ENCODE measurements at regions not wholly inside any gene's neighbourhood (a gene's known extent, or its start where the extent isn't known, plus 50 kb on each side); places are given as distances from the start of the nearest gene placed in this dataset.

DNA sequence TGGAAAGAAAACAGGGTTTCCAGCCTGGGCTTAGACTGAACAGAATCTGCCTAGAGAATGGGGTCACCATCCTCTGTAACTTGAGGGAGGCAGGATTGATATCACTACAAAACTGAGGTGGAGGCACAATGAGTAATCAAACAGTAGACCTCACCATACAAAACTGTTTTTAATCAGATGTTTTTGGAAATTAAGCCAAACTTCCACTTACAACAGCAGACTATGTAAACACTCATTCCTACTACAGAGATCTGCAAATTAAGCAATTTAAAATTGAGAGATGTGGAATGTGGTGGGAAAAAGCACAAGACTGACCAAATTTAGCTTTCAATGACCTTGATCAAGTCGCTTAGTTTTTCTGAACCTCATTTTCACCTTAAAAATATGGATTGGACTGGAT lies 104.3 kb upstream of the SLC38A4 start:
- 82% methylated on average over 1 of the region's 1 CpG for WGBS
- Histone ChIP-seq H3K4me3 (ENCODE audit: low read length) (no peak overlapping the region), H3K4me1 (ENCODE audit: control insufficient read depth, insufficient read depth, low read length) (no peaks in the 10 kb centered on the region), H3K9me3 (ENCODE audit: control insufficient read depth, low read length) (no peaks in the 10 kb centered on the region), H3K27me3 (ENCODE audit: control insufficient read depth, insufficient read depth) (no peaks in the 10 kb centered on the region), H3K27ac (ENCODE audit: low read length) (no peak overlapping the region)
- intact Hi-C loops (cut with DNase I): loop anchor here in 2 of 4 donors (5.0 to 10.0 kb wide), 3 partner anchors 253 to 805 kb away; no protein-coding TSS in a partner anchor
- DNase-seq: no peak
- ATAC-seq: no peak

DNA sequence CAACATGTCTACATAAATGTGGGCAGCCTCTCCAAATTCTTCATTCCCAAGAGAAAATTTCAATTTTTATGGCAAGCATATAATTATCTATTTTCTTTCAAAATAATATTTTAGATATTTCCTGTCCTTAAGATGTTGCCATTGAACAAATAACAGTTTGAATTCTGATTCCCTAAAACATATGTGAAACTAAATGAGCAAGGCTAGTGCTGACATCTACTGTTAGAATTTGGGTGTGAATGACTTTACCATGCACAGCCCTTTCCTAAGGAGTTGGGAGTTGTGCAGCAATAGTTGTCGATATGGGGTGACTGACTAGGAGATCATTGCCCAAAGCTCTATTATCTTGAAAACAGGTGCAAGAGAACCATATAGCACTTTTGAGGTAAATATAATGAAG lies 108.2 kb upstream of the SLC38A4 start:
- DNase-seq: no peak
- peak; percentile 52 to 55 for ATAC-seq
- Histone ChIP-seq H3K9me3 (ENCODE audit: control insufficient read depth, low read length) (no peaks in the 10 kb centered on the region), H3K4me3 (ENCODE audit: low read length) (no peak overlapping the region), H3K27ac (ENCODE audit: low read length) (no peak overlapping the region), H3K27me3 (ENCODE audit: control insufficient read depth, insufficient read depth) (no peaks in the 10 kb centered on the region), H3K4me1 (ENCODE audit: control insufficient read depth, insufficient read depth, low read length) (no peaks in the 10 kb centered on the region)
- WGBS: 32% methylated on average over 1 of the region's 1 CpG
- intact Hi-C loops (cut with DNase I): loop anchor here in 2 of 4 donors (5.0 to 10.0 kb wide), 3 partner anchors 257 to 809 kb away; no protein-coding TSS in a partner anchor

DNA sequence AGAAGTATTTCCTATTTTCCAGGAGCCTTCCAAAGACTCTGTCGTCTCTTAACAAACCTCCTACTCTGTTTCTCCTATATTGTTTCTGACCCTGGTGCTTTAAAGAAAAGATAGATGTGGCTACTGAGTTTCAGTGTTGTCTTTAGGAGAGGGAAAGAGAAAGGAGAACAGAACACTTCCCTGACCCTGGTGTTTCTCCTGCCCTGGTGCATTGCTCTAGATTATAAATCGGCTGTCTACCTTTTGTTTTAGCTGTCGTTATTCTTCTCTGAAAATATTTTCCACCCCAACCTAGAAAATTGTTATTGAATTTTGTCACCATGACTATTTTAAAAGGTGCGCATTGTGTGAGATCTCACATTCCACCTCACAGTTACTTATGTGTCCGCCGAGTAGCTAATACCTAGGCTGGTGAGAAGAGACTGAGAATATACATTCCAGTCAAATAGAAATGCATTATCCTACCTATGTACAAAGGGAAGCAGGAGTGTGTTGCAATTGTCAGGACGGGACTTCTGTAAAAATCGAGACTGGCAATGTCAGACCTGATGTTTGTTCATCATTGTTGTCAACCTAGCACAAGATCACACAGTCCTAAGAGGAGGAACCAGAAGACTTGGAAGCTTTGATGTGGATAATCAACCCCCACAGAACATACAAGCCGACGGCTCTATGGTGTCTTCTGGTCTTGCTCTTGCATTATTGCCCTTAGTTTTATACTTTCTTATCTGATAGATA lies 108.7 kb upstream of the SLC38A4 start:
- WGBS: 83% methylated on average over 10 of the region's 10 CpGs
- H3K27ac ChIP-seq (ENCODE audit: low read length): no peak overlapping the region
- DNase-seq (no peak), ATAC-seq (no peak)
- H3K4me3 ChIP-seq (ENCODE audit: low read length): no peak overlapping the region
- H3K27me3 ChIP-seq (ENCODE audit: control insufficient read depth, insufficient read depth): no peaks in the 10 kb centered on the region
- no peaks in the 10 kb centered on the region for H3K4me1 ChIP-seq (ENCODE audit: control insufficient read depth, insufficient read depth, low read length)
- H3K9me3 ChIP-seq (ENCODE audit: control insufficient read depth, low read length): no peaks in the 10 kb centered on the region
- intact Hi-C loops (cut with DNase I): loop anchor here in 2 of 4 donors (5.0 to 10.0 kb wide), 4 partner anchors 257 to 810 kb away; no protein-coding TSS in a partner anchor

DNA sequence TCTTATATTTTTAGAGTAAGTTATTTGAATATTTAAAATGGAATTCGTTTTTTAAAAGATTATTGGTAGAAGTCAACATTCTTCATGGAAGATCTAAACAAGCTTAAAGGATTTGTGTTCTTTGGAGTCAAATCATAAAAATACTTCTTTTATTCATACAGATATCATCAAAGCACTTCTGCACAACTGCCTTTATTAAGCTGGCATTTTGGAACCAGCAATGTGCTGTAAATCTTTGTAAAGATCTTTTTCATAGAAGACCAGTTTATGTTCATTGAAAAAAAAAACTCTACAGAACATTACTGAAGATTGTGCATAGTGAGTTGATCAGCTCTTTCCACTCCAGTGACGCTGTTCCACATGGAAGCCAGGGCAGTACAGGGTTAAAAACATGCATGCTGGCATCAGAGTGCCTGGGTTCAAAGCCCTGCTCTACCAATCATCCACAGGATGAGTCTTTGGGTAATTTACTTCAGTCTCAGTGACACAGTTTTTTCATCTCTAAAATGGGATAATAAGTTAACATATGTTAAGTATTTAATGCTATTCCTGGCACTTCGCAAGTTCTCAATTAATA lies 109.6 kb upstream of the SLC38A4 start:
- 74% methylated on average over 3 of the region's 3 CpGs for WGBS
- no peaks in the 10 kb centered on the region for H3K9me3 ChIP-seq (ENCODE audit: control insufficient read depth, low read length)
- ATAC-seq (no peak), DNase-seq (no peak)
- H3K27ac ChIP-seq (ENCODE audit: low read length): no peak overlapping the region
- no peak overlapping the region for H3K4me3 ChIP-seq (ENCODE audit: low read length)
- no peaks in the 10 kb centered on the region for H3K27me3 ChIP-seq (ENCODE audit: control insufficient read depth, insufficient read depth)
- no peaks in the 10 kb centered on the region for H3K4me1 ChIP-seq (ENCODE audit: control insufficient read depth, insufficient read depth, low read length)
- intact Hi-C loops (cut with DNase I): loop anchor here in 1 of 4 donors (5.0 to 10.0 kb wide), 2 partner anchors 588 to 811 kb away; no protein-coding TSS in a partner anchor

DNA sequence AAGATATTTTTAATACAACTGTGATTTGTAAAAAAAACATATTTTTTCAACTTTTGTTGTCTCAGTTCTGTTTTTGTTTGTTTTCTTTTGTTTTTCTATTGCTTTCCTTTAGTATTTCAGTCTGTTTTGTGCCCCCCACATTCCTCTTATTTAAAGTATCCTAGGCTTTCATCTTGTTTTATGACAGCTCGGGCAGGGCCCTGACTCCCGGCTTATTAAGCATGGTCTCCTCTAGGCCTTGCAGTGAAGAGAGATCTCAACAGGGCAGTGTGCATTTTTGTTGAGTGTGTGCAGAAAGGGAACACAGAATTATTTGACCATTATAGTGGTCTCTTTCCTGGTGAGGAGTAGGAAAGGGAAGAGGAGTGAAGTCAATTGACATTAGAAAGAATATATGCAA lies 110.2 kb upstream of the SLC38A4 start:
- no peak overlapping the region for H3K4me3 ChIP-seq (ENCODE audit: low read length)
- DNase-seq: no peak
- H3K27me3 ChIP-seq (ENCODE audit: control insufficient read depth, insufficient read depth): no peaks in the 10 kb centered on the region
- WGBS: 79% methylated on average over 2 of the region's 2 CpGs
- H3K27ac ChIP-seq (ENCODE audit: low read length): no peak overlapping the region
- H3K4me1 ChIP-seq (ENCODE audit: control insufficient read depth, insufficient read depth, low read length): no peaks in the 10 kb centered on the region
- H3K9me3 ChIP-seq (ENCODE audit: control insufficient read depth, low read length): no peaks in the 10 kb centered on the region
- ATAC-seq: no peak
- intact Hi-C loops (cut with DNase I): loop anchor here in 1 of 4 donors (5.0 to 10.0 kb wide), 2 partner anchors 589 to 811 kb away; no protein-coding TSS in a partner anchor

DNA sequence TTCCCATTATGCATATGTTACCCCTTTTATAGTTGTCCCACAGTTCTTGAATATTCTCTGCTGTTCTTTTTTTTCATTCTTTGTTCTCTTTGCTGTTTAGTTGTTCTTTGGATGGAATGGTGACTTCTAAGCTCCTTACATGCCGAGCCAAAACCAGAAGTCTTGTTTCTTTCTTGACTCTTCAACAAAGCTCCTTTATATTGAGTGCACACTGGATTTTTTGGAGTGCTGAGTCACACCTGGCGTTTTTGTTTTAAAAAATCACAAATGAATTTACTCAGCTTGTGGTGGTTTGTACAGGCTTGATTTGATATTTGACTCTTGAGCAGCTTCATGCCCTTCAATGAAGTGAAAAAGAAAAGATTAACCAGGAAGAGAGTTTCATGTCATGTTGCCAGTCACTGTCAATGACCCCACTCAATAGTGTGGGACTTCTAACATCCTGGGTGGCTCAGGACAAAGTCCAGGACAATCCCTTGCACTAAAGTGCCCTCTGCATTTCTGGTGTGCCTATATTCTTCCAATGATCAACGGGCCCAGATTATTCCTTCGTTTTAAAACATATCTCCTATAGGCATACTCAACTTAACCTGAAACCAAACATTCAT lies 112.4 kb upstream of the SLC38A4 start:
- Histone ChIP-seq H3K27ac (ENCODE audit: low read length) (no peak overlapping the region), H3K4me1 (ENCODE audit: control insufficient read depth, insufficient read depth, low read length) (no peaks in the 10 kb centered on the region), H3K4me3 (ENCODE audit: low read length) (no peak overlapping the region), H3K9me3 (ENCODE audit: control insufficient read depth, low read length) (no peaks in the 10 kb centered on the region), H3K27me3 (ENCODE audit: control insufficient read depth, insufficient read depth) (no peaks in the 10 kb centered on the region)
- intact Hi-C loops (cut with DNase I): loop anchor here in 1 of 4 donors (5.0 to 10.0 kb wide), 2 partner anchors 591 to 813 kb away; no protein-coding TSS in a partner anchor
- WGBS: 76% methylated on average over 4 of the region's 4 CpGs
- ATAC-seq: no peak
- DNase-seq: no peak

DNA sequence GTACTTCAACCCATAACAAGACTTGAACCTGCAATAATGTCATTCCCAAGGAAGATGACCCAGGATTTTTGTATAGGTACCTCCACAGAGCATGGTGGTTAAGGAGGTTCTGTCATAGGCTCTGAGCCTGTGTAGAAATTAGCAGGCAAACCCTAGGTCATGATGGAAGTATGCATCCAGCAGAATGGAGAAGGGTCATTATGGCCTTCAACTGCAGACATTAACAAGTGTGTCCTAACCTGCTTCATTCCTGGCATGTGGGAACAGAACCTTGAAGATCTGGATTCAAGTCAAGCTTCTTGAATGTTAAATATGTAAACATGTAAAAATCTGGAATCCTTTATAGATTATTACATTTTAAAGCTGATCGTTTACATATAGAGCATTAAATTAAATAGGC lies 116.2 kb upstream of the SLC38A4 start:
- no peak overlapping the region for H3K27ac ChIP-seq (ENCODE audit: low read length)
- H3K27me3 ChIP-seq (ENCODE audit: control insufficient read depth, insufficient read depth): no peaks in the 10 kb centered on the region
- intact Hi-C loops (cut with DNase I): no loop called here
- H3K4me1 ChIP-seq (ENCODE audit: control insufficient read depth, insufficient read depth, low read length): no peaks in the 10 kb centered on the region
- H3K9me3 ChIP-seq (ENCODE audit: control insufficient read depth, low read length): no peaks in the 10 kb centered on the region
- DNase-seq: no peak
- 97% methylated on average over 1 of the region's 1 CpG for WGBS
- ATAC-seq: no peak
- H3K4me3 ChIP-seq (ENCODE audit: low read length): no peak overlapping the region

DNA sequence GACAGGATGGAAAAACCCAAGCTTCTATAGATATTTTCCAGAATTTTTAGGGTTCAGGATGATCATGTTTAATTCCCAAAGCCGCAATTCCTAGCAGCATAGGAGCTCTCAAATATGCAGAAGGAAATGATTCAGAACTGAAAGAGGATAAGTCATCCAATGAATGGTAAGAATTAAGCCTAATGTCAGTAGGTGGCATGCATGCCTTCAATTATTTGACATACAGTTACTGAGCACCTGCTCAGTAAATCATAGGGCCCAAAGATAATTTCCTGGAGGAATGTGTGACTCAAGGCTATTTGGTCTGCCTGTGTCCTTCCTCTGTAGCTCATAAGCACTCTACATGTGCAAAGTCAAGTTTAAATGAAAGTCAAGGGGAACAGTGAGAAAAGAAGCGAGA lies 116.8 kb upstream of the SLC38A4 start:
- 93% methylated on average over 2 of the region's 2 CpGs for WGBS
- Histone ChIP-seq H3K4me1 (ENCODE audit: control insufficient read depth, insufficient read depth, low read length) (no peaks in the 10 kb centered on the region), H3K9me3 (ENCODE audit: control insufficient read depth, low read length) (no peaks in the 10 kb centered on the region), H3K4me3 (ENCODE audit: low read length) (no peak overlapping the region), H3K27me3 (ENCODE audit: control insufficient read depth, insufficient read depth) (no peaks in the 10 kb centered on the region), H3K27ac (ENCODE audit: low read length) (no peak overlapping the region)
- intact Hi-C loops (cut with DNase I): no loop called here
- DNase-seq: no peak
- no peak for ATAC-seq

GRCh38 chr12:46944088-46944487 lies 118.3 kb upstream of the SLC38A4 start:
- 6% methylated on average over 2 of the region's 2 CpGs for WGBS
- H3K27me3 ChIP-seq (ENCODE audit: control insufficient read depth, insufficient read depth): no peaks in the 10 kb centered on the region
- no peak overlapping the region for H3K4me3 ChIP-seq (ENCODE audit: low read length)
- no peaks in the 10 kb centered on the region for H3K4me1 ChIP-seq (ENCODE audit: control insufficient read depth, insufficient read depth, low read length)
- DNase-seq (no peak), ATAC-seq (no peak)
- H3K27ac ChIP-seq (ENCODE audit: low read length): no peak overlapping the region
- intact Hi-C loops (cut with DNase I): no loop called here
- H3K9me3 ChIP-seq (ENCODE audit: control insufficient read depth, low read length): no peaks in the 10 kb centered on the region

DNA sequence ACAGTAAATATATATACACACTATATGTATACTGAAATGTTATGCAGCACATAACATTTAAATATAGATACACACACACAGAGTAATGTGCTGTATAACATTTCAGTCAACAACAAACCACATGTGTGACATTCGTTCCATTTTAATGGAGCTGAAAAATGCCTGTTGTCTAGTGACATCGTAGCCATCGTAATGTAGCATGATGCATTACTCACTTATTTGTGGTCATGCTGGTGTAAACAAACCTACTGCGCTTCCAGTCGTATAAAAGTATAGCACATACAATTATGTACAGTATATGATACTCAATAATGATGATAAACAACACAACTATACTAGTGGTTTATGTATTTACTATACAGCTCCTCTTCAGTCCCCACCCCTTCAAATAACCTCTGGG lies 119.0 kb upstream of the SLC38A4 start:
- Histone ChIP-seq H3K27ac (ENCODE audit: low read length) (no peak overlapping the region), H3K27me3 (ENCODE audit: control insufficient read depth, insufficient read depth) (no peaks in the 10 kb centered on the region), H3K4me3 (ENCODE audit: low read length) (no peak overlapping the region), H3K9me3 (ENCODE audit: control insufficient read depth, low read length) (no peaks in the 10 kb centered on the region), H3K4me1 (ENCODE audit: control insufficient read depth, insufficient read depth, low read length) (no peaks in the 10 kb centered on the region)
- intact Hi-C loops (cut with DNase I): no loop called here
- ATAC-seq (no peak), DNase-seq (no peak)
- WGBS: 95% methylated on average over 5 of the region's 5 CpGs

DNA sequence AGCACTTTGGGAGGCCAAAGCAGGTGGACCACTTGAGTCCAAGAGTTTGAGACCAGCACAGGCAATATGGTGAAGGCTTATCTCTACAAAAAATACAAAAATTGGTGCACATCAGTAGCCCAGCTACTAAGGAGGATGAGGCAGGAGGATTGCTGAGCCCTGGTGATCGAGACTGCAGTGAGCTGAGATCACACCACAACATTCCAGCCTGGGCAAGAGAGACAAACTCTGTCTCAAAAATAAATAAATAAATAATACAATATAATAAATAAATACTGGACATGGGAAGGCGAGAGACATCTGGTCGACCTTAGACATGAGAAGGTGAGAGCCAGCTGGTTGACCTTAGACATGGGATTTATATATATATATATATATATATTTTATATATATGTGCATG lies 119.8 kb upstream of the SLC38A4 start:
- no peak for DNase-seq
- no peaks in the 10 kb centered on the region for H3K4me1 ChIP-seq (ENCODE audit: control insufficient read depth, insufficient read depth, low read length)
- 89% methylated on average over 3 of the region's 3 CpGs for WGBS
- intact Hi-C loops (cut with DNase I): no loop called here
- no peaks in the 10 kb centered on the region for H3K27me3 ChIP-seq (ENCODE audit: control insufficient read depth, insufficient read depth)
- no peak overlapping the region for H3K4me3 ChIP-seq (ENCODE audit: low read length)
- H3K9me3 ChIP-seq (ENCODE audit: control insufficient read depth, low read length): no peaks in the 10 kb centered on the region
- no peak for ATAC-seq
- no peak overlapping the region for H3K27ac ChIP-seq (ENCODE audit: low read length)

Data from right cardiac atrium (tissue), 5 donors.